DND-41 (cell line): ENCODE measurements at regions not wholly inside any gene's neighbourhood (a gene's known extent, or its start where the extent isn't known, plus 50 kb on each side); places are given as distances from the start of the nearest gene placed in this dataset.

ENCODE experiments used
- ATAC-seq: fragments of 200-7000 bp; cut with Tn5 transposase; 3 replicates; pipeline ENCODE4 v1.9.1; 2021; ENCODE audit warnings: low read depth; ENCODE audit not compliant: insufficient read depth
- DNase-seq: peaks from one replicate; pipeline ENCODE4 v3.0.0-alpha.2; 2020
- H2AFZ ChIP-seq: 2 replicates; pipeline ENCODE4 v1.6.0; 2012; ENCODE audit warnings: low read depth, low read length
- H3K27ac ChIP-seq: 2 replicates; pipeline ENCODE4 v1.5.1; 2012; ENCODE audit warnings: low read length, inconsistent platforms
- H3K27me3 ChIP-seq: fragments of 200-600 bp; sonication (generic); 2 replicates; pipeline ENCODE4 v1.6.0; 2012; ENCODE audit warnings: low read length, mild to moderate bottlenecking, inconsistent platforms; ENCODE audit not compliant: insufficient read depth, poor library complexity
- H3K36me3 ChIP-seq: 2 replicates; pipeline ENCODE4 v1.5.1; 2012; ENCODE audit warnings: low read length, inconsistent platforms; ENCODE audit not compliant: insufficient read depth
- H3K4me1 ChIP-seq: 2 replicates; pipeline ENCODE4 v1.5.1; 2012; ENCODE audit warnings: mild to moderate bottlenecking, low read length; ENCODE audit not compliant: insufficient read depth
- H3K4me2 ChIP-seq: 2 replicates; pipeline ENCODE4 v1.6.0; 2012; ENCODE audit warnings: mild to moderate bottlenecking, moderate library complexity, low read length, inconsistent platforms; ENCODE audit not compliant: insufficient read depth
- H3K4me3 ChIP-seq, 2 experiments: fragments of 200-600 bp in 1 of 2; shearing (Covaris generic) in 1 of 2; 2 replicates each; pipeline ENCODE4 v1.5.1; 2012 to 2016; ENCODE audit warnings: inconsistent platforms in 2 of 2, low read length in 2 of 2, mild to moderate bottlenecking in 2 of 2, low read depth in 1 of 2, moderate library complexity in 1 of 2
- H3K79me2 ChIP-seq: 2 replicates; pipeline ENCODE4 v1.6.0; 2012; ENCODE audit warnings: low read length, inconsistent platforms; ENCODE audit not compliant: insufficient read depth
- H3K9ac ChIP-seq: 2 replicates; pipeline ENCODE4 v1.6.0; 2012; ENCODE audit warnings: low read depth, mild to moderate bottlenecking, inconsistent platforms, low read length, moderate library complexity
- H3K9me3 ChIP-seq: 2 replicates; pipeline ENCODE4 v1.5.1; 2012; ENCODE audit warnings: low read length, moderate library complexity, mild to moderate bottlenecking, inconsistent platforms; ENCODE audit not compliant: insufficient read depth, severe bottlenecking
- H4K20me1 ChIP-seq: 2 replicates; pipeline ENCODE4 v1.6.0; 2012; ENCODE audit warnings: low read length; ENCODE audit not compliant: insufficient read depth
- CTCF ChIP-seq: IDR thresholded peaks from 2 replicates; pipeline ENCODE4 v1.5.1; 2012; ENCODE audit warnings: borderline replicate concordance, low read length, moderate library complexity, mild to moderate bottlenecking; ENCODE audit not compliant: poor library complexity, severe bottlenecking; ENCODE audit errors: extremely low read depth
- EZH2 ChIP-seq: IDR thresholded peaks from 3 replicates; pipeline ENCODE4 v1.6.1; 2012; ENCODE audit warnings: borderline replicate concordance, low read depth, mild to moderate bottlenecking, moderate library complexity, low read length, inconsistent platforms; ENCODE audit not compliant: severe bottlenecking

GRCh38 chr2:37564356-37564755 lies 107.1 kb downstream of the CDC42EP3 start:
- H3K36me3 ChIP-seq = no peaks in the 10 kb centered on the region
- no peak overlapping the region for H3K4me2 ChIP-seq
- no peaks in the 10 kb centered on the region for H3K79me2 ChIP-seq
- ATAC-seq (no peak), DNase-seq (no peak)
- no peaks in the 10 kb centered on the region for H3K4me1 ChIP-seq
- H3K27ac ChIP-seq = no peak overlapping the region
- no peaks in the 10 kb centered on the region for H3K27me3 ChIP-seq
- H2AFZ ChIP-seq = no peak overlapping the region
- TF ChIP-seq EZH2 (no peak), CTCF (no peak)
- no peaks in the 10 kb centered on the region for H3K9me3 ChIP-seq
- no peak overlapping the region for H3K4me3 ChIP-seq
- H3K9ac ChIP-seq = no peak overlapping the region
- H4K20me1 ChIP-seq = no peaks in the 10 kb centered on the region

- Histone ChIP-seq H3K79me2 (no peaks in the 10 kb centered on the region), H3K36me3 (no peaks in the 10 kb centered on the region), H2AFZ (no peak overlapping the region), H3K27ac (no peak overlapping the region), H4K20me1 (no peaks in the 10 kb centered on the region), H3K4me3 (no peak overlapping the region), H3K4me2 (no peak overlapping the region), H3K27me3 (peaks cover 5% of the 10 kb centered on the region), H3K4me1 (no peaks in the 10 kb centered on the region), H3K9me3 (no peaks in the 10 kb centered on the region), H3K9ac (no peak overlapping the region)
- ATAC-seq = no peak
- TF ChIP-seq EZH2 (no peak), CTCF (no peak)
- DNase-seq = no peak
Measured at GRCh38 chr2:37566517-37566981, 104.9 kb downstream of the CDC42EP3 start.

- Histone ChIP-seq H3K36me3 (no peaks in the 10 kb centered on the region), H3K27me3 (peaks cover 5% of the 10 kb centered on the region), H3K4me2 (no peak overlapping the region), H3K4me1 (no peaks in the 10 kb centered on the region), H2AFZ (no peak overlapping the region), H3K79me2 (no peaks in the 10 kb centered on the region), H3K9me3 (no peaks in the 10 kb centered on the region), H4K20me1 (no peaks in the 10 kb centered on the region), H3K4me3 (no peak overlapping the region), H3K27ac (no peak overlapping the region), H3K9ac (no peak overlapping the region)
- TF ChIP-seq CTCF (no peak), EZH2 (no peak)
- DNase-seq (no peak), ATAC-seq (no peak)
Measured at GRCh38 chr2:37568565-37568964, 102.9 kb downstream of the CDC42EP3 start.

- DNase-seq = no peak
- H2AFZ ChIP-seq = no peak overlapping the region
- no peak overlapping the region for H3K9ac ChIP-seq
Measured at GRCh38 chr2:37569131-37569823, 102.2 kb downstream of the CDC42EP3 start.

More at GRCh38 chr2:37569131-37569823, 102.2 kb downstream of the CDC42EP3 start:
- H3K9me3 ChIP-seq = no peaks in the 10 kb centered on the region
- peaks cover 5% of the 10 kb centered on the region for H3K27me3 ChIP-seq
- H3K4me2 ChIP-seq = no peak overlapping the region
- TF ChIP-seq CTCF (no peak), EZH2 (no peak)
- no peak overlapping the region for H3K4me3 ChIP-seq
- H3K4me1 ChIP-seq = no peaks in the 10 kb centered on the region
- ATAC-seq = no peak
- no peaks in the 10 kb centered on the region for H4K20me1 ChIP-seq
- no peaks in the 10 kb centered on the region for H3K79me2 ChIP-seq
- H3K27ac ChIP-seq = no peak overlapping the region
- no peaks in the 10 kb centered on the region for H3K36me3 ChIP-seq
